ENCODE measurements at regions not wholly inside any gene's neighbourhood (a gene's known extent, or its start where the extent isn't known, plus 50 kb on each side); places are given as distances from the start of the nearest gene placed in this dataset.
"Not testable (repeated sequence)": the region's sequence is repeated elsewhere in the genome, so short reads cannot be mapped to it uniquely, and the experiment has no call there.

- DNase-seq: no peak
- Mint-ChIP-seq H3K4me1 (ENCODE audit: low read depth, unreplicated experiment) (no peaks in the 10 kb centered on the region), H3K27ac (ENCODE audit: unreplicated experiment) (no peak overlapping the region), H3K36me3 (ENCODE audit: insufficient read depth, unreplicated experiment) (no peaks in the 10 kb centered on the region), H3K27me3 (ENCODE audit: unreplicated experiment) (no peaks in the 10 kb centered on the region), H3K9me3 (ENCODE audit: low read depth, unreplicated experiment) (no peaks in the 10 kb centered on the region), H3K4me3 (ENCODE audit: low read depth, unreplicated experiment) (no peak overlapping the region)
- intact Hi-C loops (cut with micrococcal nuclease; ENCODE audit: unreplicated experiment): no loop called here
- no TSS peak for BruUV-seq (replicated peaks)
- CTCF ChIA-PET: interaction anchor here (0.5 to 0.7 kb wide), 2 partner anchors 97 to 539 kb away, joined by 3 read pairs; no protein-coding TSS in a partner anchor
- TF ChIP-seq, protein P1, sequence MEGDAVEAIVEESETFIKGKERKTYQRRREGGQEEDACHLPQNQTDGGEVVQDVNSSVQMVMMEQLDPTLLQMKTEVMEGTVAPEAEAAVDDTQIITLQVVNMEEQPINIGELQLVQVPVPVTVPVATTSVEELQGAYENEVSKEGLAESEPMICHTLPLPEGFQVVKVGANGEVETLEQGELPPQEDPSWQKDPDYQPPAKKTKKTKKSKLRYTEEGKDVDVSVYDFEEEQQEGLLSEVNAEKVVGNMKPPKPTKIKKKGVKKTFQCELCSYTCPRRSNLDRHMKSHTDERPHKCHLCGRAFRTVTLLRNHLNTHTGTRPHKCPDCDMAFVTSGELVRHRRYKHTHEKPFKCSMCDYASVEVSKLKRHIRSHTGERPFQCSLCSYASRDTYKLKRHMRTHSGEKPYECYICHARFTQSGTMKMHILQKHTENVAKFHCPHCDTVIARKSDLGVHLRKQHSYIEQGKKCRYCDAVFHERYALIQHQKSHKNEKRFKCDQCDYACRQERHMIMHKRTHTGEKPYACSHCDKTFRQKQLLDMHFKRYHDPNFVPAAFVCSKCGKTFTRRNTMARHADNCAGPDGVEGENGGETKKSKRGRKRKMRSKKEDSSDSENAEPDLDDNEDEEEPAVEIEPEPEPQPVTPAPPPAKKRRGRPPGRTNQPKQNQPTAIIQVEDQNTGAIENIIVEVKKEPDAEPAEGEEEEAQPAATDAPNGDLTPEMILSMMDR (IDR thresholded peaks at IDR 0.05; ENCODE audit: unreplicated experiment): no peak
Measured at GRCh38 chr20:51945177-51945576, 142.9 kb upstream of the SALL4 start.

DNA sequence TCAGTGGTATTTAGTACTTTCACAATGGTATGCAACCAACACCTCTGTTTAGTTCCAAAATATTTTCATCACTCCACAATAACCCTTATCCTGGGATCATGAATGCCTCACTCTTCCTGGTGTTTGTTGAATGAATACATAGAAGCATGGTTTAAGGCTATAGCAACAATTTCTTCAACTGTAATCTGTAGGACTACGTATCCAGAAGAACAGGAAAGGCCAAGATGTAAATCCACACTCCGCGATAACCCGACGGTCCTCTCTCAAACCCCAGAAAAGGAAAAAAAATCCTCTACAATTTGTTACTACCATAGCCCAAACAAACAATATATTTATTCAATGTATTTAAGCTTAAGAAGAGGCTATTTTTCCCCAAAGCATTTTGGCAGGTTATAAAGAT lies 141.4 kb upstream of the SALL4 start:
- Mint-ChIP-seq H3K36me3 (ENCODE audit: insufficient read depth, unreplicated experiment) (no peaks in the 10 kb centered on the region), H3K27ac (ENCODE audit: unreplicated experiment) (no peak overlapping the region), H3K9me3 (ENCODE audit: low read depth, unreplicated experiment) (no peaks in the 10 kb centered on the region), H3K4me1 (ENCODE audit: low read depth, unreplicated experiment) (no peaks in the 10 kb centered on the region), H3K4me3 (ENCODE audit: low read depth, unreplicated experiment) (no peak overlapping the region), H3K27me3 (ENCODE audit: unreplicated experiment) (no peaks in the 10 kb centered on the region)
- BruUV-seq (replicated peaks): no TSS peak
- CTCF ChIA-PET: no interaction called here
- DNase-seq: no peak
- TF ChIP-seq, protein P1 (IDR thresholded peaks at IDR 0.05; ENCODE audit: unreplicated experiment): no peak
- intact Hi-C loops (cut with micrococcal nuclease; ENCODE audit: unreplicated experiment): no loop called here

- BruUV-seq (replicated peaks); DNase-seq; H3K4me1 Mint-ChIP-seq (ENCODE audit: low read depth, unreplicated experiment); intact Hi-C loops (cut with micrococcal nuclease; ENCODE audit: unreplicated experiment); H3K27ac Mint-ChIP-seq (ENCODE audit: unreplicated experiment); H3K36me3 Mint-ChIP-seq (ENCODE audit: insufficient read depth, unreplicated experiment); H3K27me3 Mint-ChIP-seq (ENCODE audit: unreplicated experiment); H3K9me3 Mint-ChIP-seq (ENCODE audit: low read depth, unreplicated experiment); H3K4me3 Mint-ChIP-seq (ENCODE audit: low read depth, unreplicated experiment): not testable (repeated sequence)
- CTCF ChIA-PET: interaction anchor here (0.7 kb wide), 2 partner anchors 299 to 985 kb away, joined by 3 read pairs; partner anchors contain the start of gene DPM1
Measured at GRCh38 chr20:51943326-51943725, 141.0 kb upstream of the SALL4 start.

- intact Hi-C loops (cut with micrococcal nuclease; ENCODE audit: unreplicated experiment): no loop called here
- Mint-ChIP-seq H3K9me3 (ENCODE audit: low read depth, unreplicated experiment) (no peaks in the 10 kb centered on the region), H3K27me3 (ENCODE audit: unreplicated experiment) (no peaks in the 10 kb centered on the region), H3K4me1 (ENCODE audit: low read depth, unreplicated experiment) (no peaks in the 10 kb centered on the region), H3K4me3 (ENCODE audit: low read depth, unreplicated experiment) (no peak overlapping the region), H3K27ac (ENCODE audit: unreplicated experiment) (no peak overlapping the region), H3K36me3 (ENCODE audit: insufficient read depth, unreplicated experiment) (no peaks in the 10 kb centered on the region)
- no peak for DNase-seq
- CTCF ChIA-PET: no interaction called here
- TF ChIP-seq, protein P1 (IDR thresholded peaks at IDR 0.05; ENCODE audit: unreplicated experiment): no peak
- no TSS peak for BruUV-seq (replicated peaks)
Measured at GRCh38 chr20:51941503-51941902, 139.2 kb upstream of the SALL4 start.

GRCh38 chr20:51939259-51939585 lies 136.9 kb upstream of the SALL4 start:
- TF ChIP-seq, protein P1 (IDR thresholded peaks at IDR 0.05; ENCODE audit: unreplicated experiment): no peak
- intact Hi-C loops (cut with micrococcal nuclease; ENCODE audit: unreplicated experiment): no loop called here

More at GRCh38 chr20:51939259-51939585, 136.9 kb upstream of the SALL4 start:
- DNase-seq: no peak
- H3K9me3 Mint-ChIP-seq (ENCODE audit: low read depth, unreplicated experiment): no peaks in the 10 kb centered on the region
- H3K27me3 Mint-ChIP-seq (ENCODE audit: unreplicated experiment): no peaks in the 10 kb centered on the region
- CTCF ChIA-PET: no interaction called here
- no TSS peak for BruUV-seq (replicated peaks)
- H3K4me3 Mint-ChIP-seq (ENCODE audit: low read depth, unreplicated experiment): no peak overlapping the region
- H3K4me1 Mint-ChIP-seq (ENCODE audit: low read depth, unreplicated experiment): no peaks in the 10 kb centered on the region
- no peak overlapping the region for H3K27ac Mint-ChIP-seq (ENCODE audit: unreplicated experiment)
- no peaks in the 10 kb centered on the region for H3K36me3 Mint-ChIP-seq (ENCODE audit: insufficient read depth, unreplicated experiment)
